GM19467 (cell line): ENCODE measurements at regions not wholly inside any gene's neighbourhood (a gene's known extent, or its start where the extent isn't known, plus 50 kb on each side); places are given as distances from the start of the nearest gene placed in this dataset.
A peak's percentile ranks its signal among the peaks of the same experiment; 100 is the strongest.
"Not testable (repeated sequence)": the region's sequence is repeated elsewhere in the genome, so short reads cannot be mapped to it uniquely, and the experiment has no call there.

Experiments
- ATAC-seq: cut with Tn5 transposase; IDR thresholded peaks from one replicate; pipeline ENCODE4 v1.9.1; 2021; ENCODE audit warnings: mild to moderate bottlenecking, moderate library complexity; ENCODE audit not compliant: unreplicated experiment

- ATAC-seq, result no peak
Observed at GRCh38 chr11:82539669-82540068, 194.0 kb downstream of the FAM181B start.

GRCh38 chr11:82536706-82537105, 197.0 kb downstream of the FAM181B start:
- no peak for ATAC-seq

GRCh38 chr11:82533628-82534327, 199.9 kb downstream of the FAM181B start:
- no peak for ATAC-seq

GRCh38 chr11:82529936-82530335, 203.7 kb downstream of the FAM181B start:
- no peak for ATAC-seq

- no peak for ATAC-seq
Observed at GRCh38 chr11:82527081-82527584, 206.5 kb downstream of the FAM181B start.

GRCh38 chr11:82523141-82523540, 210.5 kb downstream of the FAM181B start:
- ATAC-seq, result no peak

- no peak for ATAC-seq
Observed at GRCh38 chr11:82521427-82521826, 212.2 kb downstream of the FAM181B start.

- ATAC-seq, result no peak
Observed at GRCh38 chr11:82507288-82507687, 226.4 kb downstream of the FAM181B start.

GRCh38 chr11:82505379-82505778, 228.3 kb downstream of the FAM181B start:
- ATAC-seq, result no peak

- not testable (repeated sequence) for ATAC-seq
Observed at GRCh38 chr11:82501174-82501573, 232.5 kb downstream of the FAM181B start.

- ATAC-seq, result peak; percentile 54
Observed at GRCh38 chr11:82494988-82495432, 238.7 kb downstream of the FAM181B start.

- no peak for ATAC-seq
Observed at GRCh38 chr11:82474876-82475275, 258.8 kb downstream of the FAM181B start.

- no peak for ATAC-seq
Observed at GRCh38 chr11:82465481-82465880, 268.2 kb downstream of the FAM181B start.

GRCh38 chr11:82462608-82463242, 270.9 kb downstream of the FAM181B start:
- no peak for ATAC-seq

- no peak for ATAC-seq
Observed at GRCh38 chr11:82458761-82459160, 274.9 kb downstream of the FAM181B start.

GRCh38 chr11:82458147-82458546, 275.5 kb downstream of the FAM181B start:
- ATAC-seq, result no peak

- ATAC-seq, result no peak
Observed at GRCh38 chr11:82450996-82451395, 282.7 kb downstream of the FAM181B start.

- ATAC-seq, result no peak
Observed at GRCh38 chr11:82406611-82407010, 327.1 kb downstream of the FAM181B start.

- ATAC-seq, result no peak
Observed at GRCh38 chr11:82405421-82405820, 328.2 kb downstream of the FAM181B start.

GRCh38 chr11:82404981-82405380, 328.7 kb downstream of the FAM181B start:
- ATAC-seq, result no peak

- ATAC-seq, result no peak
Observed at GRCh38 chr11:82403640-82404305, 329.9 kb downstream of the FAM181B start.

GRCh38 chr11:82398300-82398815, 335.3 kb downstream of the FAM181B start:
- ATAC-seq, result no peak
